ENCODE measurements at regions not wholly inside any gene's neighbourhood (a gene's known extent, or its start where the extent isn't known, plus 50 kb on each side); places are given as distances from the start of the nearest gene placed in this dataset.

DNA sequence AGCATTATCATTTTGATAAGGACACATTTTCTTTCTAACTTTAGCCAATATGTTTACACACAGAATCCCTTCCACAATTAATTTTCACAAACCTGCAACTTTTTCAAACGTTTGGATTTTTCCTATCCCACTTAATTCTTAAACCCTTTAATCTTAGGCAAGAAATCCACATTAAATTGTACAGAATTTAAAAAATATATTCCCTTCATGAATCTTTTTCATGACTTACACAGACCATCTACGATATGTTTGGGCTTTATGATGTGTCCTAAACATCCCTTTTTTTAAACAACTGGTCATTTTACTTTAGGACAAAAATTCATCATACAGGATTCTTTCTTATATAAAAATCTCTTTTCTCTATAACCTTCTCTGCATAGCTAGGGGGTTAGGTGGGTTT lies 241.5 kb upstream of the CNTNAP4 start:
- DNase-seq (no peak), FAIRE-seq (no peak)
- Histone ChIP-seq H3K27me3 (ENCODE audit: control insufficient read depth, insufficient read depth, low read length) (no peaks in the 10 kb centered on the region), H3K4me3 (ENCODE audit: low read length in 3 of 3) (no peak overlapping the region), H3K9ac (ENCODE audit: low read length in 3 of 3) (no peak overlapping the region), H3K4me1 (ENCODE audit: control insufficient read depth in 2 of 3, insufficient read depth in 2 of 3, low read depth in 1 of 3, low read length in 3 of 3) (no peaks in the 10 kb centered on the region), H3K36me3 (ENCODE audit: control insufficient read depth in 2 of 3, insufficient read depth in 3 of 3, low read length in 3 of 3) (no peaks in the 10 kb centered on the region), H3K9me3 (ENCODE audit: control insufficient read depth in 2 of 3, insufficient read depth in 1 of 3, low read length in 3 of 3) (peaks cover 0 to 6% (median 0%) of the 10 kb centered on the region in 3 donors), H3K27ac (ENCODE audit: low read depth in 2 of 2, low read length in 2 of 2) (no peak overlapping the region)
- TF ChIP-seq, protein P1, sequence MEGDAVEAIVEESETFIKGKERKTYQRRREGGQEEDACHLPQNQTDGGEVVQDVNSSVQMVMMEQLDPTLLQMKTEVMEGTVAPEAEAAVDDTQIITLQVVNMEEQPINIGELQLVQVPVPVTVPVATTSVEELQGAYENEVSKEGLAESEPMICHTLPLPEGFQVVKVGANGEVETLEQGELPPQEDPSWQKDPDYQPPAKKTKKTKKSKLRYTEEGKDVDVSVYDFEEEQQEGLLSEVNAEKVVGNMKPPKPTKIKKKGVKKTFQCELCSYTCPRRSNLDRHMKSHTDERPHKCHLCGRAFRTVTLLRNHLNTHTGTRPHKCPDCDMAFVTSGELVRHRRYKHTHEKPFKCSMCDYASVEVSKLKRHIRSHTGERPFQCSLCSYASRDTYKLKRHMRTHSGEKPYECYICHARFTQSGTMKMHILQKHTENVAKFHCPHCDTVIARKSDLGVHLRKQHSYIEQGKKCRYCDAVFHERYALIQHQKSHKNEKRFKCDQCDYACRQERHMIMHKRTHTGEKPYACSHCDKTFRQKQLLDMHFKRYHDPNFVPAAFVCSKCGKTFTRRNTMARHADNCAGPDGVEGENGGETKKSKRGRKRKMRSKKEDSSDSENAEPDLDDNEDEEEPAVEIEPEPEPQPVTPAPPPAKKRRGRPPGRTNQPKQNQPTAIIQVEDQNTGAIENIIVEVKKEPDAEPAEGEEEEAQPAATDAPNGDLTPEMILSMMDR (IDR thresholded peaks at IDR 0.05; ENCODE audit: borderline replicate concordance, extremely low read depth, insufficient read depth): no peak
- intact Hi-C loops (cut with DNase I): no loop called here

DNA sequence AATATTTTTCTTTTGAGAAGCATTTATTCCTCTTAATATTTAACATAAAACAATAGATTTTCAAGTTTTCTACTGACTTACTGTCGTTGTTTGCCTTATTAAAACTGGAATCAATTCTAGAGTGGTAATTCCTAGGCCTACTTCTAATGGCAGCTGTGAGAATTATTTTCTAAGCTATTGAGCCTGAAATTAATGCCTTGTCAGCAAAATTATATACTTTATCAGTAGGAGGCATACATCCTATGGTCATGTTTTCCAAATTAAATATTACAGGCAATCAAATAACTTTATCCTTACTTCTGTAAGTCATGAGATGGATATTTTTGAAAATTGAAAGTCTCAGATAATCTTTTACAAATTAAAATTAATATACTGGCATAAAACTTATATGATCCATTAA lies 239.1 kb upstream of the CNTNAP4 start:
- no peak for FAIRE-seq
- H3K27ac ChIP-seq (ENCODE audit: low read depth in 2 of 2, low read length in 2 of 2): no peak overlapping the region
- H3K4me3 ChIP-seq (ENCODE audit: low read length in 3 of 3): no peak overlapping the region
- no peaks in the 10 kb centered on the region for H3K4me1 ChIP-seq (ENCODE audit: control insufficient read depth in 2 of 3, insufficient read depth in 2 of 3, low read depth in 1 of 3, low read length in 3 of 3)
- TF ChIP-seq, protein P1 (IDR thresholded peaks at IDR 0.05; ENCODE audit: borderline replicate concordance, extremely low read depth, insufficient read depth): no peak
- intact Hi-C loops (cut with DNase I): no loop called here
- H3K9ac ChIP-seq (ENCODE audit: low read length in 3 of 3): no peak overlapping the region
- no peak for DNase-seq
- peaks cover 0 to 6% (median 0%) of the 10 kb centered on the region in 3 donors for H3K9me3 ChIP-seq (ENCODE audit: control insufficient read depth in 2 of 3, insufficient read depth in 1 of 3, low read length in 3 of 3)
- H3K27me3 ChIP-seq (ENCODE audit: control insufficient read depth, insufficient read depth, low read length): no peaks in the 10 kb centered on the region
- no peaks in the 10 kb centered on the region for H3K36me3 ChIP-seq (ENCODE audit: control insufficient read depth in 2 of 3, insufficient read depth in 3 of 3, low read length in 3 of 3)

DNA sequence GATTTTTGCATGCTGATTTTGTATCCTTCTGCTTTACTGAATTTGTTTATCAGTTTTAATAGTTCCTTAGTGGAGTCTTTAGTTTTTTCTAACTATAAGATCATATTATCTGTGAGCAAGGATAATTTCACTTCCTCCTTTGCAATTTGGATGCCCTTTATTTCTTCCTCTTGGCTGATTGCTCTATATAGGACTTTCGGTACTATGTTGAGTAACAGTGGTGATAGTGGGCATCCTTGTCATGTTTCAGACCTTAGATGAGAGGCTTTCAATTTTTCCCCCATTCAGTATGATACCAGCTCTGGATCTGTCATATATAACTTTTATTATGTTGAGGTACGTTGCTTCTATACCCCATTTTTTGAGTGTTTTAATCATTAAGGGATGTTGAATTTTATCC lies 224.5 kb upstream of the CNTNAP4 start:
- no peak overlapping the region for H3K9ac ChIP-seq (ENCODE audit: low read length in 3 of 3)
- H3K27ac ChIP-seq (ENCODE audit: low read depth in 2 of 2, low read length in 2 of 2): no peak overlapping the region
- H3K4me1 ChIP-seq (ENCODE audit: control insufficient read depth in 2 of 3, insufficient read depth in 2 of 3, low read depth in 1 of 3, low read length in 3 of 3): no peaks in the 10 kb centered on the region
- no peak for DNase-seq
- H3K9me3 ChIP-seq (ENCODE audit: control insufficient read depth in 2 of 3, insufficient read depth in 1 of 3, low read length in 3 of 3): no peaks in the 10 kb centered on the region
- H3K4me3 ChIP-seq (ENCODE audit: low read length in 3 of 3): no peak overlapping the region
- H3K27me3 ChIP-seq (ENCODE audit: control insufficient read depth, insufficient read depth, low read length): no peaks in the 10 kb centered on the region
- FAIRE-seq: no peak
- H3K36me3 ChIP-seq (ENCODE audit: control insufficient read depth in 2 of 3, insufficient read depth in 3 of 3, low read length in 3 of 3): no peaks in the 10 kb centered on the region
- TF ChIP-seq, protein P1 (IDR thresholded peaks at IDR 0.05; ENCODE audit: borderline replicate concordance, extremely low read depth, insufficient read depth): no peak
- intact Hi-C loops (cut with DNase I): no loop called here

DNA sequence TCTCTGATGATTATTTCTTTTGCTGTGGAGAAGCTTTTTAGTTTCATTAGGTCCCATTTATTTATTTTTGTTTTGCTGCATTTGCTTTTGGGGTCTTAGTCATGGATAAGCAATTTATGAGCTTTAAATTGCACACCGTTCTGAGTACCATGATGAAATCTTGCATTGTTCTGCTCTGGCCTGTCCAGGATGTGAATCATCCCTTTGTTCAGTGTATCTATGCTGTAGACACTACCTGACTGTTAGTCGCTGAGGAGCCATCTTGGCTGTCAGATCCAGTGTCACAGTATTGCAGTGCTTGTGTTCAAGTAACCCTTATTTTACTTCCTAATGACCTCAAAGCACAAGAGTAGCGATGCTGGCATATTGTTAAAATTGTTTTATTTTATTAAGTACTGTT lies 218.0 kb upstream of the CNTNAP4 start:
- H3K9ac ChIP-seq (ENCODE audit: low read length in 3 of 3): no peak overlapping the region
- no peaks in the 10 kb centered on the region for H3K4me1 ChIP-seq (ENCODE audit: control insufficient read depth in 2 of 3, insufficient read depth in 2 of 3, low read depth in 1 of 3, low read length in 3 of 3)
- H3K27ac ChIP-seq (ENCODE audit: low read depth in 2 of 2, low read length in 2 of 2): no peak overlapping the region
- intact Hi-C loops (cut with DNase I): no loop called here
- no peak overlapping the region for H3K4me3 ChIP-seq (ENCODE audit: low read length in 3 of 3)
- TF ChIP-seq, protein P1 (IDR thresholded peaks at IDR 0.05; ENCODE audit: borderline replicate concordance, extremely low read depth, insufficient read depth): no peak
- DNase-seq (no peak), FAIRE-seq (no peak)
- H3K36me3 ChIP-seq (ENCODE audit: control insufficient read depth in 2 of 3, insufficient read depth in 3 of 3, low read length in 3 of 3): no peaks in the 10 kb centered on the region
- H3K9me3 ChIP-seq (ENCODE audit: control insufficient read depth in 2 of 3, insufficient read depth in 1 of 3, low read length in 3 of 3): peaks cover 0 to 4% (median 0%) of the 10 kb centered on the region in 3 donors
- no peaks in the 10 kb centered on the region for H3K27me3 ChIP-seq (ENCODE audit: control insufficient read depth, insufficient read depth, low read length)

Measured in kidney (tissue), 13 donors.